Prostate gland (tissue), 2 donors: ENCODE measurements at regions not wholly inside any gene's neighbourhood (a gene's known extent, or its start where the extent isn't known, plus 50 kb on each side); places are given as distances from the start of the nearest gene placed in this dataset.

Experiments used
- CTCF ChIP-seq, 4 experiments: fragments of 200-600 bp in 2 of 4; fragments of 450-650 bp in 2 of 4; sonication (generic) in 2 of 4; IDR thresholded peaks; 1 replicate in 3 of 4; 2 replicates in 1 of 4; pipeline ENCODE4 v1.5.1; 2016 to 2019; ENCODE audit warnings: antibody characterized with exemption in 4 of 4, mild to moderate bottlenecking in 2 of 4, moderate library complexity in 2 of 4
- POLR2A ChIP-seq: fragments of 450-650 bp; IDR thresholded peaks from one replicate; pipeline ENCODE4 v1.6.1; 2016; ENCODE audit warnings: antibody characterized with exemption, mild to moderate bottlenecking
- POLR2AphosphoS5 ChIP-seq: sonication (generic); formaldehyde crosslinking; IDR thresholded peaks from one replicate; pipeline ENCODE4 v1.6.1; 2017; ENCODE audit warnings: antibody characterized with exemption

- TF ChIP-seq CTCF (IDR thresholded peaks at IDR 0.05) (no peak), POLR2AphosphoS5 (no peak), POLR2A (no peak)
These were observed 187.1 kb upstream of the CACNA1E start for GRCh38 chr1:181296180-181296579.
